Keratinocyte (primary cell): ENCODE measurements at regions not wholly inside any gene's neighbourhood (a gene's known extent, or its start where the extent isn't known, plus 50 kb on each side); places are given as distances from the start of the nearest gene placed in this dataset.

ENCODE experiments used
- CTCF ChIP-seq, 3 experiments: IDR thresholded peaks in 1 of 3; conservative IDR thresholded peaks in 1 of 3; optimal IDR thresholded peaks in 1 of 3; 2 replicates in 2 of 3; 3 replicates in 1 of 3; pipeline versions ENCODE3 to v1.5.1; 2011; ENCODE audit warnings: low read length in 3 of 3, mild to moderate bottlenecking in 3 of 3, moderate library complexity in 2 of 3, control low read depth in 1 of 3, inconsistent platforms in 1 of 3; ENCODE audit not compliant: insufficient read depth in 2 of 3; ENCODE audit errors: extremely low read depth in 1 of 3
- EZH2 ChIP-seq: IDR thresholded peaks from one replicate; pipeline ENCODE4 v1.6.1; 2012; ENCODE audit warnings: inconsistent platforms, mild to moderate bottlenecking, low read length, moderate library complexity

GRCh38 chr2:236787885-236788284, 218.3 kb downstream of the ACKR3 start:
- TF ChIP-seq CTCF (optimal IDR thresholded peaks at IDR 0.05 in 1 of 3, IDR thresholded peaks at IDR 0.05 in 1 of 3, conservative IDR thresholded peaks at IDR 0.05 in 1 of 3; ENCODE audit: extremely low read depth in 1 of 3, insufficient read depth in 2 of 3, low read length in 3 of 3) = no peak
- no peak for TF ChIP-seq EZH2
